Transverse colon (tissue), 4 donors: ENCODE measurements at regions not wholly inside any gene's neighbourhood (a gene's known extent, or its start where the extent isn't known, plus 50 kb on each side); places are given as distances from the start of the nearest gene placed in this dataset.

Experiments used
- DNase-seq: peaks from one replicate; pipeline ENCODE4 v3.0.0-alpha.2; 2019
- H3K27ac ChIP-seq, 4 donors: fragments of 200-600 bp; sonication (generic); 2 replicates each; pipeline ENCODE4 v1.5.1; 2016 to 2018; ENCODE audit warnings: inconsistent platforms in 4 of 4
- H3K27me3 ChIP-seq: fragments of 200-600 bp; sonication (generic); 2 replicates; pipeline ENCODE4 v1.5.1; 2017; ENCODE audit warnings: inconsistent platforms
- H3K36me3 ChIP-seq, 4 donors: fragments of 200-600 bp; sonication (generic); 2 replicates each; pipeline ENCODE4 v1.5.1; 2017 to 2019; ENCODE audit warnings: inconsistent platforms in 4 of 4
- H3K4me1 ChIP-seq, 4 donors: fragments of 200-600 bp; sonication (generic); 2 replicates each; pipeline ENCODE4 v1.5.1; 2017 to 2020; ENCODE audit warnings: inconsistent platforms in 4 of 4
- H3K4me3 ChIP-seq, 4 donors: fragments of 200-600 bp; sonication (generic); 1 replicate in 1 of 4; 2 replicates in 3 of 4; pipeline versions ENCODE4 v1.5.1 to v1.6.1; 2017 to 2019; ENCODE audit warnings: inconsistent platforms in 4 of 4
- H3K9me3 ChIP-seq, 2 donors: fragments of 200-600 bp; sonication (generic); 2 replicates each; pipeline ENCODE4 v1.5.1; 2017 to 2019; ENCODE audit warnings: inconsistent platforms in 2 of 2
- EP300 ChIP-seq: sonication (generic); formaldehyde crosslinking; IDR thresholded peaks from one replicate; pipeline ENCODE4 v1.6.1; 2017; ENCODE audit warnings: antibody characterized with exemption, low read depth
- POLR2A ChIP-seq: fragments of 450-650 bp; IDR thresholded peaks from one replicate; pipeline ENCODE4 v1.6.1; 2016; ENCODE audit warnings: antibody characterized with exemption, mild to moderate bottlenecking, moderate library complexity
- POLR2AphosphoS5 ChIP-seq, 3 donors: sonication (generic); formaldehyde crosslinking; IDR thresholded peaks; one replicate each; pipeline ENCODE4 v1.6.1; 2016; ENCODE audit warnings: antibody characterized with exemption in 3 of 3
- WGBS, 2 donors: methylation state at CpG; one replicate each; pipeline ENCODE4 v1.1.5; 2018; ENCODE audit warnings: low coverage in 1 of 2; 5-methylcytosine and 5-hydroxymethylcytosine counted together
- in situ Hi-C, 4 donors: fragments of 200-750 bp; cut with MboI; loops; one replicate each; pipeline versions ENCODE4 v1.15.0 to v1.15.1; 2017; ENCODE audit warnings: low sequenced_read_pairs in 3 of 4, low pct_ligation_motif_present in 1 of 4, low pct_unique_long_range_greater_than_20kb in 1 of 4
- intact Hi-C: fragments of 100-400 bp; cut with DNase I; formaldehyde crosslinking; loops from one replicate; pipeline ENCODE4 v1.15.1; 2023; ENCODE audit warnings: low total_unique reads
- TF ChIP-seq, protein P1 (sequence below), 5 experiments: fragments of 200-600 bp in 3 of 5; fragments of 450-650 bp in 2 of 5; sonication (generic) in 3 of 5; IDR thresholded peaks; 1 replicate in 2 of 5; 2 replicates in 3 of 5; pipeline ENCODE4 v1.5.1; 2016 to 2017; ENCODE audit warnings: antibody characterized with exemption in 5 of 5, inconsistent platforms in 3 of 5, mild to moderate bottlenecking in 2 of 5, moderate library complexity in 1 of 5

DNA sequence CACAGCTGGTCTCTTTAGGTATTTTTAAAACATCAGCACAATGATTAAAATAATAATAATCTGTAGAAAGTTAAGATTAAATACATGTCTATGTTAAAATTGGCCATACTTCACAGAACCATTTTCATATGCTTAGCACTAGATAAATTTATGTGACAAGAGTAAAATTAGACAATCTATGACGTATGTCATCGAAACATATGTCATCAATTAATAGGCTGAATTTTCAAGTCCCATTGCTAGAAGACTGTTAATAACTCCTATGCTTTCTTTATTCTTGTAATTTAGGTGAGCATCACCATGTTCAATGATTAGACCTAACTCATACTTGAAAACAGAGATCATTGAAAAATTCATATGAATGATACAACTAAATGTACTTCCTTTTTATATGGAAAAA lies 593.3 kb upstream of the KCNMB2 start:
- WGBS, 2 donors, result 96 to 100% methylated on average over 2 of the region's 2 CpGs
- TF ChIP-seq POLR2A, result no peak
- TF ChIP-seq EP300, result no peak
- TF ChIP-seq POLR2AphosphoS5 (IDR thresholded peaks at IDR 0.05), result no peak
- in situ Hi-C loops, result no loop called here
- no peak for DNase-seq
- no peaks in the 10 kb centered on the region for H3K9me3 ChIP-seq
- no peaks in the 10 kb centered on the region for H3K27me3 ChIP-seq
- intact Hi-C loops, result no loop called here
- no peak overlapping the region for H3K27ac ChIP-seq
- H3K36me3 ChIP-seq, result no peaks in the 10 kb centered on the region
- no peak overlapping the region for H3K4me3 ChIP-seq
- no peaks in the 10 kb centered on the region for H3K4me1 ChIP-seq

DNA sequence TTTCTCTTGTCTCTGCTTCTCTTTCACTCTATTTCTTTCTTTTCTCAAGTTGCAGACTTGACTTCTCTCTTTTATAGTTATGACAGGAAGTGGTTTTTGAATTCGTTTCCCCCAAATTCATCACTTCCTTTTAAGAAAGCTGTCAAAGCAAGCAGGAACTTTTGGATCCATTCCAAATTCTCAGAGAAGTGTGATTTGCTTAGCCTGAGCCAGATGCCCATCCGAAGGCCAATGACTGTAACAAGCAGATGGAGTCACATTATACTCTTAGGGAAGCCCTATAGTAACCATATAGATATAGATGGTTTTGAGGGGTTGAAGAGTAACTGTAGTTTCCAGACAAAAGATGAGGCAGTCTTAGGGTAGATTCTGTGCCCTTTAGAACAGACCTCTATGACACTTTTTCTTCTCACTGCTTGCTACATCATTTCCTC lies 592.0 kb upstream of the KCNMB2 start:
- no peak for DNase-seq
- H3K36me3 ChIP-seq, result no peaks in the 10 kb centered on the region
- no peaks in the 10 kb centered on the region for H3K27me3 ChIP-seq
- no peaks in the 10 kb centered on the region for H3K9me3 ChIP-seq
- TF ChIP-seq, protein P1, sequence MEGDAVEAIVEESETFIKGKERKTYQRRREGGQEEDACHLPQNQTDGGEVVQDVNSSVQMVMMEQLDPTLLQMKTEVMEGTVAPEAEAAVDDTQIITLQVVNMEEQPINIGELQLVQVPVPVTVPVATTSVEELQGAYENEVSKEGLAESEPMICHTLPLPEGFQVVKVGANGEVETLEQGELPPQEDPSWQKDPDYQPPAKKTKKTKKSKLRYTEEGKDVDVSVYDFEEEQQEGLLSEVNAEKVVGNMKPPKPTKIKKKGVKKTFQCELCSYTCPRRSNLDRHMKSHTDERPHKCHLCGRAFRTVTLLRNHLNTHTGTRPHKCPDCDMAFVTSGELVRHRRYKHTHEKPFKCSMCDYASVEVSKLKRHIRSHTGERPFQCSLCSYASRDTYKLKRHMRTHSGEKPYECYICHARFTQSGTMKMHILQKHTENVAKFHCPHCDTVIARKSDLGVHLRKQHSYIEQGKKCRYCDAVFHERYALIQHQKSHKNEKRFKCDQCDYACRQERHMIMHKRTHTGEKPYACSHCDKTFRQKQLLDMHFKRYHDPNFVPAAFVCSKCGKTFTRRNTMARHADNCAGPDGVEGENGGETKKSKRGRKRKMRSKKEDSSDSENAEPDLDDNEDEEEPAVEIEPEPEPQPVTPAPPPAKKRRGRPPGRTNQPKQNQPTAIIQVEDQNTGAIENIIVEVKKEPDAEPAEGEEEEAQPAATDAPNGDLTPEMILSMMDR (IDR thresholded peaks at IDR 0.05), result no peak
- TF ChIP-seq EP300, result no peak
- no peak for TF ChIP-seq POLR2AphosphoS5 (IDR thresholded peaks at IDR 0.05)
- no peak for TF ChIP-seq POLR2A
- 51 to 56% methylated on average over 2 of the region's 2 CpGs for WGBS, 2 donors
- no peaks in the 10 kb centered on the region for H3K4me1 ChIP-seq
- in situ Hi-C loops (no loop called here), intact Hi-C loops (no loop called here)
- no peak overlapping the region for H3K4me3 ChIP-seq
- H3K27ac ChIP-seq, result no peak overlapping the region

DNA sequence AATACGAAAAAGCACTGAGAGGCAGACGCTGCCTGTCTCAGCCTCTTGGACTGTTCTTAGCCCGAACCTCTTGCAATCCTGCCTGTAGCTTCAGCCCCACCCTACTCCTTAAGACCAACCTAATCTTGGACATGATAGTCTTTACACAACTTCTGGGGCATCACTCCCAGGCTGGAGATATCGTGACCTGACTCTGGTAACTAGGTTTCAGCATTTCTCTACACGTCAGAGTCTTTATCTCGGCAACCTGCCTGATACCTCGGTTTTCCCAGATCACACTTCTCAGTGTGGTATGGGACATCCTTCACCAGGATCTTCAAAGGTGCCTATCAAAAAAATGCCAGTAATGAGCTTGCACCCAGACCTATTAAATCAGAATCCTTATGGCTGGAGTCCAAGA lies 590.2 kb upstream of the KCNMB2 start:
- Histone ChIP-seq H3K27ac (no peak overlapping the region), H3K4me1 (no peaks in the 10 kb centered on the region), H3K4me3 (no peak overlapping the region), H3K36me3 (no peaks in the 10 kb centered on the region), H3K27me3 (no peaks in the 10 kb centered on the region), H3K9me3 (no peaks in the 10 kb centered on the region)
- intact Hi-C loops (no loop called here), in situ Hi-C loops (no loop called here)
- WGBS, 2 donors, result 96 to 100% methylated on average over 3 to 7 of the region's 7 CpGs
- no peak for TF ChIP-seq EP300
- TF ChIP-seq, protein P1 (IDR thresholded peaks at IDR 0.05), result no peak
- TF ChIP-seq POLR2A, result no peak
- no peak for TF ChIP-seq POLR2AphosphoS5 (IDR thresholded peaks at IDR 0.05)
- no peak for DNase-seq

DNA sequence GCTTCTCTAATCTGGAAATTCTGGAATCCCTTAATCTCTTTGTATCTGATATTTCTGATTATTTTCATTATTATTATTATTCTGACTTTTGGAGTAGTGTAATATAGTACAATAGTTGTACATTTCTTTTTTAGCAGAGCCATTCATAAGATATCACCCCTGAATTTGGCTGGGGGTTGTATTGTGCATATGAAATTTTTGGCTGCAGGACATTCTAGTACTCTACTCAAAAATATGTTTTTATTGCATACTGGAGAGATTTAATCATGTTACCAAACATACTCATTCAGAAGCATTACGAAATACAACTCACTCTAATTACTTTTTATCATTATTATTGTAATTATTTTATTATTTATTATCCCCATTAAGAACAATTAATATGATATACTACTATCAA lies 589.7 kb upstream of the KCNMB2 start:
- TF ChIP-seq EP300 (no peak), POLR2A (no peak), POLR2AphosphoS5 (IDR thresholded peaks at IDR 0.05) (no peak)
- TF ChIP-seq, protein P1 (IDR thresholded peaks at IDR 0.05), result no peak

DNA sequence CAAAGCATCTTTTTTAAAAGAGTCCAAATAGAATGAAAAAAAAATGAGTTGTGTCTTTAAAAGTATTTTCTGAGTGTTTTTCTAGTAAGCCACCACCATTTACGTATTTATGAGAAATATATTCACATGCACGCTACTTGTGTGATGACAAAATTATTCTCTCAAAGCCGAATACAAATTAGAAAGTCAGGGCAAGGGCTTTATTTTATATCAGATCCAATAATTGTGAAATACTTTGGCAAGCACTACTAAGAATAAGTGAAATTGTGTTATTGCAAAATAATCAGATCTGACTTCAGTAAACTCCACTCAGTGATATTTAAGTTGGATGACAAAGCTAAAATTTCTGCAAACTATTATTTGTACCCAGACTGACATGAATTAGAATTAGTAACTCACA lies 589.3 kb upstream of the KCNMB2 start:
- Histone ChIP-seq H3K27me3 (no peaks in the 10 kb centered on the region), H3K36me3 (no peaks in the 10 kb centered on the region), H3K4me3 (no peak overlapping the region), H3K4me1 (no peaks in the 10 kb centered on the region), H3K27ac (no peak overlapping the region), H3K9me3 (no peaks in the 10 kb centered on the region)
- DNase-seq, result no peak
- TF ChIP-seq POLR2A (no peak), POLR2AphosphoS5 (IDR thresholded peaks at IDR 0.05) (no peak), EP300 (no peak)
- TF ChIP-seq, protein P1 (IDR thresholded peaks at IDR 0.05), result no peak
- in situ Hi-C loops, result no loop called here
- 70 to 77% methylated on average over 3 of the region's 3 CpGs for WGBS, 2 donors
- intact Hi-C loops, result no loop called here

More for the DNA sequence above, 589.7 kb upstream of the KCNMB2 start:
- WGBS, 2 donors, result 82 to 100% methylated on average over 1 of the region's 1 CpG
- in situ Hi-C loops (no loop called here), intact Hi-C loops (no loop called here)
- no peak overlapping the region for H3K27ac ChIP-seq
- no peak for DNase-seq
- H3K9me3 ChIP-seq, result no peaks in the 10 kb centered on the region
- no peaks in the 10 kb centered on the region for H3K27me3 ChIP-seq
- H3K4me3 ChIP-seq, result no peak overlapping the region
- H3K36me3 ChIP-seq, result no peaks in the 10 kb centered on the region
- H3K4me1 ChIP-seq, result no peaks in the 10 kb centered on the region
